ENCODE measurements at regions not wholly inside any gene's neighbourhood (a gene's known extent, or its start where the extent isn't known, plus 50 kb on each side); places are given as distances from the start of the nearest gene placed in this dataset.

DNA sequence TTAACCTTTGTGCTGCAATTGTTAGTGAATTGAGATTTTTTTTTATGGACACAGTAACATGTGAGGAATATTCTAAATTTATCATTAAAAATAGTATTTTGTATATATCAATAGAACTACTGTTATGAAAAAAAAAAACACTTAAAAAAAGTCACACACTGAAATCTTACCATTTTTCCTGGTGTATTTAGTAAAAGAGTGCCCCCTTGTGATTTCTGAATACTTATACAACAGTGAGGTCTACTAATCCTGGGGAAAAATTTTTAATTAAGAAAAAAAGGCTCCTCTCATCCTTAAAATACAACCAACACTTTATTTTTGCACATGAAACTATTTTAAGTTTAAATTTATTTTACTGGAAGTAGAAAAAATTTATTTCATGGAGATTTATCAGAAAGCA lies 56.4 kb upstream of the SPOCK3 start:
- peak in 2 of 6 donors; percentile 31 to 68 for DNase-seq (ENCODE audit: low read depth in 4 of 6, low spot score in 6 of 6)
- Histone ChIP-seq H3K27me3 (ENCODE audit: control insufficient read depth, insufficient read depth, low read length) (no peaks in the 10 kb centered on the region), H3K9me3 (ENCODE audit: control insufficient read depth, insufficient read depth, low read length) (no peaks in the 10 kb centered on the region), H3K4me1 (ENCODE audit: control insufficient read depth, insufficient read depth, low read length) (no peaks in the 10 kb centered on the region), H3K4me3 (ENCODE audit: low read depth, low read length) (no peak overlapping the region), H3K27ac (ENCODE audit: low read depth, low read length) (no peak overlapping the region), H3K36me3 (ENCODE audit: control insufficient read depth, insufficient read depth, low read length) (no peaks in the 10 kb centered on the region)

GRCh38 chr4:167308876-167309275 lies 74.6 kb upstream of the SPOCK3 start:
- DNase-seq (ENCODE audit: low read depth in 4 of 6, low spot score in 6 of 6), result no peak
- Histone ChIP-seq H3K4me3 (ENCODE audit: low read depth, low read length) (no peak overlapping the region), H3K36me3 (ENCODE audit: control insufficient read depth, insufficient read depth, low read length) (no peaks in the 10 kb centered on the region), H3K4me1 (ENCODE audit: control insufficient read depth, insufficient read depth, low read length) (no peaks in the 10 kb centered on the region), H3K9me3 (ENCODE audit: control insufficient read depth, insufficient read depth, low read length) (no peaks in the 10 kb centered on the region), H3K27ac (ENCODE audit: low read depth, low read length) (no peak overlapping the region), H3K27me3 (ENCODE audit: control insufficient read depth, insufficient read depth, low read length) (no peaks in the 10 kb centered on the region)
- WGBS (ENCODE audit: insufficient coverage), result no CpG with 5 or more reads among the region's 2 CpGs

DNA sequence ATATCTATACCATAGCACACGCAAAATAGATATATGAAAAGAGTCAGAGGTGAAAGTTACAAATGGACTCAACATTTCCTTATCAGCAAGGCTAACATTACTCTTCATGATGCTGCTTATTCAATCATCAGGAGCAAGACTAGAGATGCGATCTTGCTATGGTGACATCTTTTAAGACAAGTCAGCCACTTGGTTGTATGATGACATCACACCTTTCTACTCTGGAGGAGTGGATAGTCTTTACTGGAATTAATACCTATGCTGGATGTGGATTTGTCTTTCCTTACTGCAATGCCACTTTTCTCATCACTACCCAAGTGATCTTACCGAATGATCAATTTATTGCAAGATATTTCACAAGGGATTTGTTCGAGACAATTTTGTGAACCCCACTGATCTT lies 87.0 kb upstream of the SPOCK3 start:
- DNase-seq (ENCODE audit: low read depth in 4 of 6, low spot score in 6 of 6), result no peak
- 100% methylated on average over 1 of the region's 4 CpGs for WGBS (ENCODE audit: insufficient coverage)
- no peaks in the 10 kb centered on the region for H3K27me3 ChIP-seq (ENCODE audit: control insufficient read depth, insufficient read depth, low read length)
- H3K9me3 ChIP-seq (ENCODE audit: control insufficient read depth, insufficient read depth, low read length), result no peaks in the 10 kb centered on the region
- no peaks in the 10 kb centered on the region for H3K4me1 ChIP-seq (ENCODE audit: control insufficient read depth, insufficient read depth, low read length)
- no peak overlapping the region for H3K4me3 ChIP-seq (ENCODE audit: low read depth, low read length)
- H3K27ac ChIP-seq (ENCODE audit: low read depth, low read length), result no peak overlapping the region
- no peaks in the 10 kb centered on the region for H3K36me3 ChIP-seq (ENCODE audit: control insufficient read depth, insufficient read depth, low read length)

DNA sequence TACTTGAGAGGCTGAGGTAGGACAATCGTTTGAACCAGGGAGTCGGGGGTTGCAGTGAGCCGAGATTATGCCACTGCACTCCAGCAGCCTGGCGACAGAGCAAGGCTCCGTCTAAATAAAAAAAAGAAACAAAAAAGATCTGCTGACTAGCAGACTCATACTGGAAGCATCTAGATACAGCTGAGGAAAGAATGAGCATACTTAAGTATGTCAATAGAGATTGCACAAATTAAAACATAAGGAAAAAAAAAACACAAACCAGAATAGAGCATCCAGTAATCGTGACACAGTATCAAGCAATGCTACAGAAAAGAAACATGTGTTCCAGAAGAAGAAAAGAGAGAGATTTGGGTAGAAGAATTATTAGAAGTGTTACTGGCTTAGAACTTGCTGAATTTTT lies 105.5 kb upstream of the SPOCK3 start:
- Histone ChIP-seq H3K4me3 (ENCODE audit: low read depth, low read length) (no peak overlapping the region), H3K36me3 (ENCODE audit: control insufficient read depth, insufficient read depth, low read length) (no peaks in the 10 kb centered on the region), H3K4me1 (ENCODE audit: control insufficient read depth, insufficient read depth, low read length) (no peaks in the 10 kb centered on the region), H3K9me3 (ENCODE audit: control insufficient read depth, insufficient read depth, low read length) (no peaks in the 10 kb centered on the region), H3K27me3 (ENCODE audit: control insufficient read depth, insufficient read depth, low read length) (no peaks in the 10 kb centered on the region), H3K27ac (ENCODE audit: low read depth, low read length) (no peak overlapping the region)
- 80% methylated on average over 1 of the region's 6 CpGs for WGBS (ENCODE audit: insufficient coverage)
- no peak for DNase-seq (ENCODE audit: low read depth in 4 of 6, low spot score in 6 of 6)

DNA sequence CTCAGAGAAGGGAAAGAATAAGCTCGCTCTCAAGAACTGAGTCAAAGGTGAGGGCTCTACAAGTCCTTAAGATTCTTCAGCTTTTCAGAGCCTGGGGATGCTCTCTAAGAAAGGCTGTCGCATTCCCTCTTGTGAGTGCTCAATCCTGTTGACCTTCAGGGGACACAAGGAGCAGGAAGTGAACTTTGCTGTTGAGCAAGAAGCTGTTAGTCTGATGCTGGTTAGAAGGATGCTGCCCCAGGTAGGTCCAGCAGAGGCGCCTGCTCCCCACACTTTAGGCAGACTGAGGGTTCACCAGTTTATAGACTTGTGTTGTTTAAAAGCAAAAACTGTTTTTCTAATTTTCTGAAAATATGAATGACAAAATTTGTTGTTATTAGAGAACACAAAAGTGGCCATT lies 125.4 kb upstream of the SPOCK3 start:
- Histone ChIP-seq H3K27ac (ENCODE audit: low read depth, low read length) (no peak overlapping the region), H3K4me3 (ENCODE audit: low read depth, low read length) (no peak overlapping the region), H3K36me3 (ENCODE audit: control insufficient read depth, insufficient read depth, low read length) (no peaks in the 10 kb centered on the region), H3K4me1 (ENCODE audit: control insufficient read depth, insufficient read depth, low read length) (no peaks in the 10 kb centered on the region), H3K27me3 (ENCODE audit: control insufficient read depth, insufficient read depth, low read length) (no peaks in the 10 kb centered on the region), H3K9me3 (ENCODE audit: control insufficient read depth, insufficient read depth, low read length) (no peaks in the 10 kb centered on the region)
- 53% methylated on average over 3 of the region's 3 CpGs for WGBS (ENCODE audit: insufficient coverage)
- DNase-seq (ENCODE audit: low read depth in 4 of 6, low spot score in 6 of 6), result no peak

DNA sequence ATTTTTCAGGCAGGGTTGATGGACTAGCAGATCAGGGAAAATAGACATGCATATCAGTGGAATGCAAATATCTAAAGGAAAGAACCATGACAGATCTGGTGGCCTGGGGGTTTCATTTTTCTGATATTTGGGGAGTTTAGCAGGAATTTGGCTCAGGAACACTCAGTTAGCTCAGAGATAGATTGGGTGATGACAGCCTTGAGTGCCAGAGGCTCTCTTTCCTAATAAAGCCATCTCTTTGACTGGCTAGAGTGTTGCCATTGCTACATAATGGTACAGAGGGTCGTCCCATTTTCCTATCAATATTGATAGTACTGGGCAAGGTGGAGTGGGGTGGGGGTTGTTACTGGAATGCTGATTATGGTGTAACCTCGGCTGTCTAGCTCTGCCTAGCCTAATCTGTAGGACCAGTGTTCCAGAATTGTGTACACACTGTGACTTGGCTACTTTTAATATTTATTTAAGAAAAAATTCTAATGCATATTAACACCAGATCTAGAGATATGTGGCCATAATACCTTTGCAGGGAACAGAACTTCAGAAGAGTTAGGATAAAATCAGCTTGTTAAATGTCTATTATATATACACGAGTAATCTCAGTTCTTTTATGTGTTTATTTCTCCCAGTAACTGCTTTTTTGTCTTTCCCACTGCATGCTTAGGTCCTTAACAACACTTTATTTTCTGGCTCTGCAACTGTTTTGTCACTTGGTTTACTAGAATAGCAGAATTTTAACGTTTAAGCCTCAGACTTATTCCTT lies 145.0 kb upstream of the SPOCK3 start:
- WGBS (ENCODE audit: insufficient coverage), result no CpG with 5 or more reads among the region's 4 CpGs
- H3K36me3 ChIP-seq (ENCODE audit: control insufficient read depth, insufficient read depth, low read length), result no peaks in the 10 kb centered on the region
- H3K27ac ChIP-seq (ENCODE audit: low read depth, low read length), result no peak overlapping the region
- no peak overlapping the region for H3K4me3 ChIP-seq (ENCODE audit: low read depth, low read length)
- no peaks in the 10 kb centered on the region for H3K9me3 ChIP-seq (ENCODE audit: control insufficient read depth, insufficient read depth, low read length)
- H3K4me1 ChIP-seq (ENCODE audit: control insufficient read depth, insufficient read depth, low read length), result no peaks in the 10 kb centered on the region
- H3K27me3 ChIP-seq (ENCODE audit: control insufficient read depth, insufficient read depth, low read length), result no peaks in the 10 kb centered on the region
- no peak for DNase-seq (ENCODE audit: low read depth in 4 of 6, low spot score in 6 of 6)

- Histone ChIP-seq H3K36me3 (ENCODE audit: control insufficient read depth, insufficient read depth, low read length) (no peaks in the 10 kb centered on the region), H3K27me3 (ENCODE audit: control insufficient read depth, insufficient read depth, low read length) (no peaks in the 10 kb centered on the region), H3K27ac (ENCODE audit: low read depth, low read length) (no peak overlapping the region), H3K9me3 (ENCODE audit: control insufficient read depth, insufficient read depth, low read length) (no peaks in the 10 kb centered on the region), H3K4me1 (ENCODE audit: control insufficient read depth, insufficient read depth, low read length) (no peaks in the 10 kb centered on the region), H3K4me3 (ENCODE audit: low read depth, low read length) (no peak overlapping the region)
- DNase-seq (ENCODE audit: low read depth in 4 of 6, low spot score in 6 of 6), result no peak
- WGBS (ENCODE audit: insufficient coverage), result 100% methylated on average over 1 of the region's 4 CpGs
Observed at GRCh38 chr4:167380964-167381363, 146.7 kb upstream of the SPOCK3 start.

- WGBS (ENCODE audit: insufficient coverage), result no CpG with 5 or more reads among the region's 2 CpGs
Observed at GRCh38 chr4:167383291-167383690, 149.0 kb upstream of the SPOCK3 start.

GRCh38 chr4:167397586-167397985 lies 163.3 kb upstream of the SPOCK3 start:
- Histone ChIP-seq H3K4me3 (ENCODE audit: low read depth, low read length) (no peak overlapping the region), H3K27me3 (ENCODE audit: control insufficient read depth, insufficient read depth, low read length) (no peaks in the 10 kb centered on the region), H3K9me3 (ENCODE audit: control insufficient read depth, insufficient read depth, low read length) (no peaks in the 10 kb centered on the region), H3K36me3 (ENCODE audit: control insufficient read depth, insufficient read depth, low read length) (no peaks in the 10 kb centered on the region), H3K4me1 (ENCODE audit: control insufficient read depth, insufficient read depth, low read length) (no peaks in the 10 kb centered on the region), H3K27ac (ENCODE audit: low read depth, low read length) (no peak overlapping the region)
- DNase-seq (ENCODE audit: low read depth in 4 of 6, low spot score in 6 of 6), result no peak
- no CpG with 5 or more reads among the region's 3 CpGs for WGBS (ENCODE audit: insufficient coverage)

More at GRCh38 chr4:167383291-167383690, 149.0 kb upstream of the SPOCK3 start:
- no peaks in the 10 kb centered on the region for H3K36me3 ChIP-seq (ENCODE audit: control insufficient read depth, insufficient read depth, low read length)
- H3K4me1 ChIP-seq (ENCODE audit: control insufficient read depth, insufficient read depth, low read length), result no peaks in the 10 kb centered on the region
- no peaks in the 10 kb centered on the region for H3K9me3 ChIP-seq (ENCODE audit: control insufficient read depth, insufficient read depth, low read length)
- H3K27ac ChIP-seq (ENCODE audit: low read depth, low read length), result no peak overlapping the region
- DNase-seq (ENCODE audit: low read depth in 4 of 6, low spot score in 6 of 6), result no peak
- H3K27me3 ChIP-seq (ENCODE audit: control insufficient read depth, insufficient read depth, low read length), result no peaks in the 10 kb centered on the region
- H3K4me3 ChIP-seq (ENCODE audit: low read depth, low read length), result no peak overlapping the region

GRCh38 chr4:167399201-167399600 lies 164.9 kb upstream of the SPOCK3 start:
- no peaks in the 10 kb centered on the region for H3K36me3 ChIP-seq (ENCODE audit: control insufficient read depth, insufficient read depth, low read length)
- no peak overlapping the region for H3K27ac ChIP-seq (ENCODE audit: low read depth, low read length)
- H3K9me3 ChIP-seq (ENCODE audit: control insufficient read depth, insufficient read depth, low read length), result no peaks in the 10 kb centered on the region
- H3K4me1 ChIP-seq (ENCODE audit: control insufficient read depth, insufficient read depth, low read length), result no peaks in the 10 kb centered on the region
- H3K4me3 ChIP-seq (ENCODE audit: low read depth, low read length), result no peak overlapping the region
- H3K27me3 ChIP-seq (ENCODE audit: control insufficient read depth, insufficient read depth, low read length), result no peaks in the 10 kb centered on the region
- no CpG with 5 or more reads among the region's 1 CpG for WGBS (ENCODE audit: insufficient coverage)
- DNase-seq (ENCODE audit: low read depth in 4 of 6, low spot score in 6 of 6), result no peak

All from spinal cord (tissue), 9 donors.